ENCODE measurements at regions not wholly inside any gene's neighbourhood (a gene's known extent, or its start where the extent isn't known, plus 50 kb on each side); places are given as distances from the start of the nearest gene placed in this dataset.

DNA sequence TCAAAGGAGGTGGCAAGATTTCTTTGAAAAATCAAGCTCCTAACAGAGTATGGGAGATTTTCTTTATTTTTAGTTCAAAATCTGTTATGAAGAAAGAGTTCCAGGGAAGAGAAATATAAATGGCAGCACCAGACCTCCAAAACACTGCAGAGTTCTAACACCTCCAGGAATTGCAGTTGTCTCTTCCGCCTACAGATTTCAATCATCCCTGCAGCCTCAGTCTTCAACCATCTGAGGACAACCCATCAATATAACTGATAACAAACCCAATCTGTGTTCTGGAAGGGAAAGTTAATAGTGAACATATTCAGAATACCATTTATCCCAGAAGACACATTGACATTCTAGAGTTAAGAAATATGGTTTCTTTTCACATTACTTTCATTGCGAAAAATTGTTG lies 296.1 kb downstream of the ARAP2 start:
- H2AFZ ChIP-seq, result no peak overlapping the region
- H3K9me3 ChIP-seq (ENCODE audit: low read depth), result no peaks in the 10 kb centered on the region
- no peak overlapping the region for H3K9ac ChIP-seq
- in situ Hi-C loops (cut with MboI), result no loop called here
- no peaks in the 10 kb centered on the region for H3K27me3 ChIP-seq (replicated peaks; ENCODE audit: insufficient read depth)
- no peak for DNase-seq
- H4K20me1 ChIP-seq (ENCODE audit: insufficient read depth), result no peaks in the 10 kb centered on the region
- 32 to 38% methylated on average over 2 of the region's 2 CpGs for WGBS, 2 experiments (ENCODE audit: low coverage in 1 of 2, low lambda C conversion rate in 2 of 2, missing lambda C conversion rate in 2 of 2)
- no peaks in the 10 kb centered on the region for H3K36me3 ChIP-seq (ENCODE audit: low read depth)
- H3F3A ChIP-seq (ENCODE audit: insufficient read depth), result no peaks in the 10 kb centered on the region
- no peaks in the 10 kb centered on the region for H3K9me2 ChIP-seq (ENCODE audit: insufficient read depth)
- H3K79me2 ChIP-seq (ENCODE audit: insufficient read depth), result no peaks in the 10 kb centered on the region
- no peak overlapping the region for H3K4me3 ChIP-seq
- no peak overlapping the region for H3K4me2 ChIP-seq (ENCODE audit: unreplicated experiment)
- H3K4me1 ChIP-seq (ENCODE audit: insufficient read depth), result no peaks in the 10 kb centered on the region
- TF ChIP-seq EZH2 (IDR thresholded peaks at IDR 0.05; ENCODE audit: insufficient read depth, poor library complexity, severe bottlenecking) (no peak), EZH2phosphoT487 (IDR thresholded peaks at IDR 0.05; ENCODE audit: insufficient read depth, low read depth) (no peak)
- H3K27ac ChIP-seq, result no peak overlapping the region

DNA sequence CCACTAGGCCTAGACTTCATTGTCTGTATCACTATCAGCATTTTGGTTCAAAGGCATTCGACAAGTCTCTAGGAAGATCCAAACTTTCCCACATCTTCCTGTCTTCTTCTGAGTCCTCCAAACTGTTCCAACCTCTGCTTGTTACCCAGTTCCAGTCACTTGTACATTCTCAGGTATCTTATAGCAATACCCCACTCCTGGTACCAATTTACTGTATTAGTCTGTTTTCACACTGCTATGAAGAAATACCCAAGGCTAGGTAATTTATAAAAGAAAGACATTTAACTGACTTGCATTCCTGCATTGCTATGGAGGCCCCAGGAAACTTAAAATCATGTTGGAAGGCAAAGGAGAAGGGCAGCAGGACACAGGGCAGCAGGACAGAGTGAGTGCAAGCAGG lies 293.9 kb downstream of the ARAP2 start:
- Histone ChIP-seq H3K9me3 (ENCODE audit: low read depth) (no peaks in the 10 kb centered on the region), H3K79me2 (ENCODE audit: insufficient read depth) (no peaks in the 10 kb centered on the region), H3K9me2 (ENCODE audit: insufficient read depth) (no peaks in the 10 kb centered on the region), H3F3A (ENCODE audit: insufficient read depth) (no peaks in the 10 kb centered on the region), H3K4me2 (ENCODE audit: unreplicated experiment) (no peak overlapping the region), H3K4me3 (no peak overlapping the region), H3K9ac (no peak overlapping the region), H3K27ac (no peak overlapping the region), H3K4me1 (ENCODE audit: insufficient read depth) (no peaks in the 10 kb centered on the region), H4K20me1 (ENCODE audit: insufficient read depth) (no peaks in the 10 kb centered on the region), H3K36me3 (ENCODE audit: low read depth) (no peaks in the 10 kb centered on the region), H3K27me3 (replicated peaks; ENCODE audit: insufficient read depth) (no peaks in the 10 kb centered on the region), H2AFZ (no peak overlapping the region)
- in situ Hi-C loops (cut with MboI), result no loop called here
- no peak for DNase-seq
- 24 to 35% methylated on average over 1 of the region's 1 CpG for WGBS, 2 experiments (ENCODE audit: low coverage in 1 of 2, low lambda C conversion rate in 2 of 2, missing lambda C conversion rate in 2 of 2)
- TF ChIP-seq EZH2phosphoT487 (IDR thresholded peaks at IDR 0.05; ENCODE audit: insufficient read depth, low read depth) (no peak), EZH2 (IDR thresholded peaks at IDR 0.05; ENCODE audit: insufficient read depth, poor library complexity, severe bottlenecking) (no peak)

DNA sequence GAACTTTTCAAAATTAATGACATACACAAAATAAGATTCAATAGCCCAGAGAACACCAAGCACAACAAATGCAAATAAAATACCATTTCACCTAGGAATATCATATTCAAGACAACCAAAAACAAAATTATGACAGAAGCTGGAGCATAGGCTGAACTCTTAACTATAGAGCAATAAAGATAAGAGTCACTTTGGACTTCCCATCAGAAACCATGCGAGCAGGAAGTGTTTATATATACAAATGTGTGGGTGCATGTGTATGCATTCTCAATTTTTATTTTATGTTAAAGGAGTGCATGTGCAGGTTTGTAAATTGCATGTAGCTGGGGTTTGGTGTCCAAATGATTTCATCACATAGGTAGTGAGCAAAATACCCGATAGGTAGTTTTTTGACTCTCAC lies 291.6 kb downstream of the ARAP2 start:
- H2AFZ ChIP-seq, result no peak overlapping the region
- no peaks in the 10 kb centered on the region for H3K27me3 ChIP-seq (replicated peaks; ENCODE audit: insufficient read depth)

DNA sequence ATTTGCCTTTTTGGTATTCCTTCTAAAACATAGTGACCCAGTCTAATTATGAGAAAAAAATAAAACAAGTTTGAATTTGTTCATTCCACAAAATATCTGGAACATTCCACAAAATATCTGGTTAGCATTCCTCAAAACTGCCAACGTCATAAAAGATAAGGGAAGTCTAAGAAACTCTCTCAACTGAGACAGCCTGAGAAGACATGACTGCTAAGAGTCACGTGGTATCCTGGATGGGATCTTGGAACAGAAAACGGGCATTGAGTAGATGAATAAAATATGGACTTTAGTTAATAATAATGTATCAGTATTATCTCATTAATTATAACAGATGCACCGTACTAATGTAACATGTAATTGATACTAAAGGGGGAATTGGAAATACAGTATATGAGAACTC lies 280.9 kb downstream of the ARAP2 start:
- H2AFZ ChIP-seq, result no peak overlapping the region
- H3K4me2 ChIP-seq (ENCODE audit: unreplicated experiment), result no peak overlapping the region
- H4K20me1 ChIP-seq (ENCODE audit: insufficient read depth), result no peaks in the 10 kb centered on the region
- in situ Hi-C loops (cut with MboI), result no loop called here
- H3K9me3 ChIP-seq (ENCODE audit: low read depth), result no peaks in the 10 kb centered on the region
- H3K9me2 ChIP-seq (ENCODE audit: insufficient read depth), result no peaks in the 10 kb centered on the region
- H3K27ac ChIP-seq, result no peak overlapping the region
- no peaks in the 10 kb centered on the region for H3K79me2 ChIP-seq (ENCODE audit: insufficient read depth)
- no peaks in the 10 kb centered on the region for H3F3A ChIP-seq (ENCODE audit: insufficient read depth)
- WGBS, 2 experiments (ENCODE audit: low coverage in 1 of 2, low lambda C conversion rate in 2 of 2, missing lambda C conversion rate in 2 of 2), result 17 to 19% methylated on average over 4 of the region's 4 CpGs
- H3K36me3 ChIP-seq (ENCODE audit: low read depth), result no peaks in the 10 kb centered on the region
- no peaks in the 10 kb centered on the region for H3K27me3 ChIP-seq (replicated peaks; ENCODE audit: insufficient read depth)
- no peak overlapping the region for H3K9ac ChIP-seq
- no peak for DNase-seq
- H3K4me3 ChIP-seq, result no peak overlapping the region
- no peaks in the 10 kb centered on the region for H3K4me1 ChIP-seq (ENCODE audit: insufficient read depth)
- TF ChIP-seq EZH2phosphoT487 (IDR thresholded peaks at IDR 0.05; ENCODE audit: insufficient read depth, low read depth) (no peak), EZH2 (IDR thresholded peaks at IDR 0.05; ENCODE audit: insufficient read depth, poor library complexity, severe bottlenecking) (no peak)

More for the DNA sequence above, 291.6 kb downstream of the ARAP2 start:
- TF ChIP-seq EZH2 (IDR thresholded peaks at IDR 0.05; ENCODE audit: insufficient read depth, poor library complexity, severe bottlenecking), result no peak
- TF ChIP-seq EZH2phosphoT487 (IDR thresholded peaks at IDR 0.05; ENCODE audit: insufficient read depth, low read depth), result no peak
- no peak overlapping the region for H3K4me2 ChIP-seq (ENCODE audit: unreplicated experiment)
- 59 to 61% methylated on average over 2 of the region's 2 CpGs for WGBS, 2 experiments (ENCODE audit: low coverage in 1 of 2, low lambda C conversion rate in 2 of 2, missing lambda C conversion rate in 2 of 2)
- no peaks in the 10 kb centered on the region for H3K9me2 ChIP-seq (ENCODE audit: insufficient read depth)
- no peak for DNase-seq
- no peaks in the 10 kb centered on the region for H3K36me3 ChIP-seq (ENCODE audit: low read depth)
- H3K79me2 ChIP-seq (ENCODE audit: insufficient read depth), result no peaks in the 10 kb centered on the region
- no peak overlapping the region for H3K27ac ChIP-seq
- H3K9ac ChIP-seq, result no peak overlapping the region
- in situ Hi-C loops (cut with MboI), result no loop called here
- H3K4me3 ChIP-seq, result no peak overlapping the region
- H3K9me3 ChIP-seq (ENCODE audit: low read depth), result no peaks in the 10 kb centered on the region
- H3K4me1 ChIP-seq (ENCODE audit: insufficient read depth), result no peaks in the 10 kb centered on the region
- no peaks in the 10 kb centered on the region for H4K20me1 ChIP-seq (ENCODE audit: insufficient read depth)
- no peaks in the 10 kb centered on the region for H3F3A ChIP-seq (ENCODE audit: insufficient read depth)

DNA sequence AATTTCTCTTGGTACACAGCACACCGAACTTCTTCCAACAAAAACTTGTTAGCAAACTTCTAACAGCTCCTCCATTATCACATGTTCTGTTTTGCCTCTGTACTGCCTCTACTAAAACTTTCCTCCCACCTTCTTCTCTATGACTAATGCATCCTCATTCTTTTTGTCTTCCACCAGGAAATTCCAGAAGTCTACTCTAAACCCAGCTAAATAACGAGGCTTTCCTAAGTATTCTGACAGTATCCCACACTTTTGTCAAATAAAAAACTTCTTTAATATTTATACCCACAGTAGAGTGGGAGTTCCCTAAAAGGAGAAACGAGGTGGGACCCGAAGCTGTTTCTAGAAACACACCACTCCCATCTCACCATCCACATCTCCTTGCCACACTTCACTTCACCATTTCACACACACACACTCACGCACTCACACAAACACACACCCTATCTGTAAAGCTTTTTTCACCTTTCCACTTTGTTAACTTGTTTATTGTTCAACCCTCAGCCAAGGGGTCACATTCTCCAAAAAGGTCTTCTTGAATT lies 280.3 kb downstream of the ARAP2 start:
- Histone ChIP-seq H3F3A (ENCODE audit: insufficient read depth) (no peaks in the 10 kb centered on the region), H3K79me2 (ENCODE audit: insufficient read depth) (no peaks in the 10 kb centered on the region), H3K27ac (no peak overlapping the region), H3K36me3 (ENCODE audit: low read depth) (no peaks in the 10 kb centered on the region), H3K4me3 (no peak overlapping the region), H3K9ac (no peak overlapping the region), H3K4me1 (ENCODE audit: insufficient read depth) (no peaks in the 10 kb centered on the region), H3K9me3 (ENCODE audit: low read depth) (no peaks in the 10 kb centered on the region), H3K9me2 (ENCODE audit: insufficient read depth) (no peaks in the 10 kb centered on the region), H2AFZ (no peak overlapping the region), H3K27me3 (replicated peaks; ENCODE audit: insufficient read depth) (no peaks in the 10 kb centered on the region), H3K4me2 (ENCODE audit: unreplicated experiment) (no peak overlapping the region), H4K20me1 (ENCODE audit: insufficient read depth) (no peaks in the 10 kb centered on the region)
- 13 to 19% methylated on average over 5 of the region's 5 CpGs for WGBS, 2 experiments (ENCODE audit: low coverage in 1 of 2, low lambda C conversion rate in 2 of 2, missing lambda C conversion rate in 2 of 2)
- TF ChIP-seq EZH2phosphoT487 (IDR thresholded peaks at IDR 0.05; ENCODE audit: insufficient read depth, low read depth) (no peak), EZH2 (IDR thresholded peaks at IDR 0.05; ENCODE audit: insufficient read depth, poor library complexity, severe bottlenecking) (no peak)
- in situ Hi-C loops (cut with MboI), result no loop called here
- DNase-seq, result no peak
